ENCODE measurements at regions not wholly inside any gene's neighbourhood (a gene's known extent, or its start where the extent isn't known, plus 50 kb on each side); places are given as distances from the start of the nearest gene placed in this dataset.

- FAIRE-seq (no peak), DNase-seq (peak in 1 of 5 donors; percentile 6)
Observed at GRCh38 chr10:18980089-18980629, 68.4 kb upstream of the MALRD1 start.

GRCh38 chr10:18984531-18984930 lies 64.1 kb upstream of the MALRD1 start:
- FAIRE-seq, result no peak
- Histone ChIP-seq H3K36me3 (ENCODE audit: control insufficient read depth in 2 of 3, insufficient read depth in 3 of 3, low read length in 3 of 3) (no peaks in the 10 kb centered on the region), H3K27ac (ENCODE audit: low read depth in 2 of 2, low read length in 2 of 2) (no peak overlapping the region), H3K27me3 (ENCODE audit: control insufficient read depth, insufficient read depth, low read length) (no peaks in the 10 kb centered on the region), H3K4me1 (ENCODE audit: control insufficient read depth in 2 of 3, insufficient read depth in 2 of 3, low read depth in 1 of 3, low read length in 3 of 3) (no peaks in the 10 kb centered on the region), H3K4me3 (ENCODE audit: low read length in 3 of 3) (no peak overlapping the region), H3K9me3 (ENCODE audit: control insufficient read depth in 2 of 3, insufficient read depth in 1 of 3, low read length in 3 of 3) (peaks cover 0 to 3% (median 2%) of the 10 kb centered on the region in 3 donors), H3K9ac (ENCODE audit: low read length in 3 of 3) (no peak overlapping the region)
- intact Hi-C loops (cut with DNase I), result no loop called here
- TF ChIP-seq CTCF (IDR thresholded peaks at IDR 0.05; ENCODE audit: borderline replicate concordance, extremely low read depth, insufficient read depth), result no peak
- no peak for DNase-seq

More at GRCh38 chr10:18980089-18980629, 68.4 kb upstream of the MALRD1 start:
- Histone ChIP-seq H3K9me3 (ENCODE audit: control insufficient read depth in 2 of 3, insufficient read depth in 1 of 3, low read length in 3 of 3) (no peaks in the 10 kb centered on the region), H3K27ac (ENCODE audit: low read depth in 2 of 2, low read length in 2 of 2) (no peak overlapping the region), H3K4me3 (ENCODE audit: low read length in 3 of 3) (no peak overlapping the region), H3K4me1 (ENCODE audit: control insufficient read depth in 2 of 3, insufficient read depth in 2 of 3, low read depth in 1 of 3, low read length in 3 of 3) (no peaks in the 10 kb centered on the region), H3K36me3 (ENCODE audit: control insufficient read depth in 2 of 3, insufficient read depth in 3 of 3, low read length in 3 of 3) (no peaks in the 10 kb centered on the region), H3K9ac (ENCODE audit: low read length in 3 of 3) (no peak overlapping the region), H3K27me3 (ENCODE audit: control insufficient read depth, insufficient read depth, low read length) (no peaks in the 10 kb centered on the region)
- intact Hi-C loops (cut with DNase I), result no loop called here
- TF ChIP-seq CTCF (IDR thresholded peaks at IDR 0.05; ENCODE audit: borderline replicate concordance, extremely low read depth, insufficient read depth), result no peak

GRCh38 chr10:18988338-18988737 lies 60.3 kb upstream of the MALRD1 start:
- Histone ChIP-seq H3K27ac (ENCODE audit: low read depth in 2 of 2, low read length in 2 of 2) (no peak overlapping the region), H3K27me3 (ENCODE audit: control insufficient read depth, insufficient read depth, low read length) (no peaks in the 10 kb centered on the region), H3K9me3 (ENCODE audit: control insufficient read depth in 2 of 3, insufficient read depth in 1 of 3, low read length in 3 of 3) (peaks cover 0 to 3% (median 2%) of the 10 kb centered on the region in 3 donors), H3K36me3 (ENCODE audit: control insufficient read depth in 2 of 3, insufficient read depth in 3 of 3, low read length in 3 of 3) (no peaks in the 10 kb centered on the region), H3K4me1 (ENCODE audit: control insufficient read depth in 2 of 3, insufficient read depth in 2 of 3, low read depth in 1 of 3, low read length in 3 of 3) (no peaks in the 10 kb centered on the region), H3K4me3 (ENCODE audit: low read length in 3 of 3) (no peak overlapping the region), H3K9ac (ENCODE audit: low read length in 3 of 3) (no peak overlapping the region)
- DNase-seq, result no peak
- intact Hi-C loops (cut with DNase I), result no loop called here
- no peak for TF ChIP-seq CTCF (IDR thresholded peaks at IDR 0.05; ENCODE audit: borderline replicate concordance, extremely low read depth, insufficient read depth)
- no peak for FAIRE-seq

Measured in kidney (tissue), 13 donors.